CD14-positive monocyte (primary cell): ENCODE measurements at regions not wholly inside any gene's neighbourhood (a gene's known extent, or its start where the extent isn't known, plus 50 kb on each side); places are given as distances from the start of the nearest gene placed in this dataset.

Experiments
- DNase-seq, 3 donors: peaks; one replicate each; pipeline ENCODE4 v3.0.0-alpha.2; 2011 to 2022
- H2AFZ ChIP-seq: 2 replicates; pipeline ENCODE4 v1.6.0; 2012; ENCODE audit warnings: mild to moderate bottlenecking, low read depth, low read length, inconsistent platforms; ENCODE audit not compliant: insufficient read depth, poor library complexity, severe bottlenecking
- H3K27ac ChIP-seq, 2 donors: 1 replicate in 1 of 2; 2 replicates in 1 of 2; pipeline ENCODE4 v1.5.1; 2012 to 2013; ENCODE audit warnings: low read length in 2 of 2, control low read depth in 1 of 2, inconsistent platforms in 1 of 2, low read depth in 1 of 2, mild to moderate bottlenecking in 1 of 2
- H3K27me3 ChIP-seq, 2 donors: one replicate each; pipeline versions ENCODE4 v1.6.0 to v1.6.1; 2011 to 2013; ENCODE audit warnings: low read length in 2 of 2; ENCODE audit not compliant: control insufficient read depth in 2 of 2, insufficient read depth in 2 of 2
- H3K36me3 ChIP-seq, 2 donors: replicated peaks in 1 of 2; 1 replicate in 1 of 2; 2 replicates in 1 of 2; pipeline versions ENCODE4 v1.5.1 to v1.6.1; 2012 to 2013; ENCODE audit warnings: low read length in 2 of 2, control low read depth in 1 of 2, inconsistent platforms in 1 of 2, mild to moderate bottlenecking in 1 of 2; ENCODE audit not compliant: insufficient read depth in 2 of 2, control insufficient read depth in 1 of 2
- H3K4me1 ChIP-seq, 2 donors: 1 replicate in 1 of 2; 2 replicates in 1 of 2; pipeline versions ENCODE4 v1.5.1 to v1.6.1; 2012 to 2013; ENCODE audit warnings: low read length in 2 of 2, control low read depth in 1 of 2, inconsistent platforms in 1 of 2, mild to moderate bottlenecking in 1 of 2, moderate library complexity in 1 of 2; ENCODE audit not compliant: insufficient read depth in 2 of 2, control insufficient read depth in 1 of 2
- H3K4me2 ChIP-seq: replicated peaks from 2 replicates; pipeline ENCODE3; 2012; ENCODE audit warnings: low read length, moderate library complexity, mild to moderate bottlenecking; ENCODE audit not compliant: poor library complexity, severe bottlenecking; ENCODE audit errors: extremely low read depth
- H3K4me3 ChIP-seq, 3 experiments: fragments of 200-600 bp in 1 of 3; sonication (generic) in 1 of 3; replicated peaks in 1 of 3; 1 replicate in 2 of 3; 2 replicates in 1 of 3; pipeline ENCODE4 v1.5.1; 2011 to 2013; ENCODE audit warnings: low read length in 3 of 3, mild to moderate bottlenecking in 3 of 3, control low read depth in 2 of 3, low read depth in 2 of 3, inconsistent platforms in 1 of 3, moderate library complexity in 1 of 3
- H3K79me2 ChIP-seq: 2 replicates; pipeline ENCODE4 v1.6.0; 2012; ENCODE audit warnings: mild to moderate bottlenecking, control low read depth, inconsistent platforms, low read length, moderate library complexity; ENCODE audit not compliant: insufficient read depth
- H3K9ac ChIP-seq: 2 replicates; pipeline ENCODE4 v1.6.0; 2017; ENCODE audit warnings: low read length, mild to moderate bottlenecking; ENCODE audit not compliant: insufficient read depth, poor library complexity, severe bottlenecking
- H3K9me3 ChIP-seq, 2 donors: replicated peaks in 1 of 2; 1 replicate in 1 of 2; 2 replicates in 1 of 2; pipeline versions ENCODE4 v1.5.1 to v1.6.1; 2012 to 2013; ENCODE audit warnings: low read length in 2 of 2, control low read depth in 1 of 2; ENCODE audit not compliant: control insufficient read depth in 1 of 2, insufficient read depth in 1 of 2
- H4K20me1 ChIP-seq: 2 replicates; pipeline ENCODE4 v1.6.0; 2012; ENCODE audit warnings: mild to moderate bottlenecking, low read length, control low read depth, moderate library complexity; ENCODE audit not compliant: insufficient read depth
- H3K27ac Mint-ChIP-seq, 7 donors: one replicate each; pipeline ENCODE4 v1.8.0; 2020; ENCODE audit warnings: mild to moderate bottlenecking in 7 of 7, mixed read lengths in 7 of 7, moderate library complexity in 6 of 7, inconsistent platforms in 2 of 7
- H3K27me3 Mint-ChIP-seq, 3 donors: one replicate each; pipeline ENCODE4 v1.8.0; 2021 to 2022; ENCODE audit warnings: low read depth in 3 of 3, mild to moderate bottlenecking in 3 of 3, mixed read lengths in 3 of 3, moderate library complexity in 3 of 3, inconsistent platforms in 1 of 3
- H3K36me3 Mint-ChIP-seq, 2 donors: one replicate each; pipeline ENCODE4 v1.8.0; 2020; ENCODE audit warnings: mixed read lengths in 2 of 2, inconsistent platforms in 1 of 2, mild to moderate bottlenecking in 1 of 2
- H3K4me1 Mint-ChIP-seq: one replicate; pipeline ENCODE4 v1.8.0; 2020; ENCODE audit warnings: mild to moderate bottlenecking, mixed read lengths
- H3K4me3 Mint-ChIP-seq, 2 donors: one replicate each; pipeline ENCODE4 v1.8.0; 2020; ENCODE audit warnings: mild to moderate bottlenecking in 2 of 2, mixed read lengths in 2 of 2, moderate library complexity in 1 of 2
- H3K9me3 Mint-ChIP-seq, 7 donors: one replicate each; pipeline ENCODE4 v1.8.0; 2020 to 2022; ENCODE audit warnings: mixed read lengths in 7 of 7, mild to moderate bottlenecking in 6 of 7, moderate library complexity in 6 of 7, inconsistent platforms in 2 of 7
- WGBS: methylation state at CpG from one replicate; pipeline ENCODE4 v1.1.5; 2013; ENCODE audit warnings: missing lambda C conversion rate; ENCODE audit not compliant: insufficient coverage; 5-methylcytosine and 5-hydroxymethylcytosine counted together
- intact Hi-C, 2 donors: fragments of 100-400 bp; cut with micrococcal nuclease; formaldehyde crosslinking; loops; one replicate each; pipeline versions ENCODE4 v1.15.0 to v1.15.1; 2023
- TF ChIP-seq, protein P1 (sequence below): fragments of 200-600 bp; IDR thresholded peaks from one replicate; pipeline ENCODE4 v1.8.0; 2022; ENCODE audit warnings: antibody characterized with exemption, mild to moderate bottlenecking

GRCh38 chr1:188594542-188595235 lies 1765.9 kb downstream of the PLA2G4A start:
- Histone ChIP-seq H4K20me1 (no peaks in the 10 kb centered on the region), H3K36me3 (no peaks in the 10 kb centered on the region), H3K9ac (no peak overlapping the region), H3K4me1 (no peaks in the 10 kb centered on the region), H3K9me3 (no peaks in the 10 kb centered on the region), H3K4me3 (no peak overlapping the region), H3K79me2 (no peaks in the 10 kb centered on the region), H3K27ac (no peak overlapping the region), H3K27me3 (no peaks in the 10 kb centered on the region), H3K4me2 (no peak overlapping the region), H2AFZ (no peak overlapping the region)
- no peaks in the 10 kb centered on the region for H3K36me3 Mint-ChIP-seq
- H3K27me3 Mint-ChIP-seq: no peaks in the 10 kb centered on the region
- TF ChIP-seq, protein P1, sequence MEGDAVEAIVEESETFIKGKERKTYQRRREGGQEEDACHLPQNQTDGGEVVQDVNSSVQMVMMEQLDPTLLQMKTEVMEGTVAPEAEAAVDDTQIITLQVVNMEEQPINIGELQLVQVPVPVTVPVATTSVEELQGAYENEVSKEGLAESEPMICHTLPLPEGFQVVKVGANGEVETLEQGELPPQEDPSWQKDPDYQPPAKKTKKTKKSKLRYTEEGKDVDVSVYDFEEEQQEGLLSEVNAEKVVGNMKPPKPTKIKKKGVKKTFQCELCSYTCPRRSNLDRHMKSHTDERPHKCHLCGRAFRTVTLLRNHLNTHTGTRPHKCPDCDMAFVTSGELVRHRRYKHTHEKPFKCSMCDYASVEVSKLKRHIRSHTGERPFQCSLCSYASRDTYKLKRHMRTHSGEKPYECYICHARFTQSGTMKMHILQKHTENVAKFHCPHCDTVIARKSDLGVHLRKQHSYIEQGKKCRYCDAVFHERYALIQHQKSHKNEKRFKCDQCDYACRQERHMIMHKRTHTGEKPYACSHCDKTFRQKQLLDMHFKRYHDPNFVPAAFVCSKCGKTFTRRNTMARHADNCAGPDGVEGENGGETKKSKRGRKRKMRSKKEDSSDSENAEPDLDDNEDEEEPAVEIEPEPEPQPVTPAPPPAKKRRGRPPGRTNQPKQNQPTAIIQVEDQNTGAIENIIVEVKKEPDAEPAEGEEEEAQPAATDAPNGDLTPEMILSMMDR: no peak
- no peak for DNase-seq
- intact Hi-C loops: no loop called here
- H3K9me3 Mint-ChIP-seq: peaks cover 0 to 8% (median 0%) of the 10 kb centered on the region in 7 donors
- H3K27ac Mint-ChIP-seq: no peak overlapping the region
- no peaks in the 10 kb centered on the region for H3K4me1 Mint-ChIP-seq
- H3K4me3 Mint-ChIP-seq: no peak overlapping the region
- 80% methylated on average over 2 of the region's 5 CpGs for WGBS

GRCh38 chr1:188599313-188599712 lies 1770.6 kb downstream of the PLA2G4A start:
- no peaks in the 10 kb centered on the region for H3K9me3 ChIP-seq
- no peak overlapping the region for H3K27ac ChIP-seq
- DNase-seq: no peak
- H3K4me1 Mint-ChIP-seq: no peaks in the 10 kb centered on the region
- H4K20me1 ChIP-seq: no peaks in the 10 kb centered on the region
- intact Hi-C loops: no loop called here
- H3K9ac ChIP-seq: no peak overlapping the region
- H3K27me3 Mint-ChIP-seq: no peaks in the 10 kb centered on the region
- H2AFZ ChIP-seq: no peak overlapping the region
- peaks cover 0 to 3% (median 0%) of the 10 kb centered on the region in 7 donors for H3K9me3 Mint-ChIP-seq
- TF ChIP-seq, protein P1: no peak
- H3K27me3 ChIP-seq: no peaks in the 10 kb centered on the region
- no peaks in the 10 kb centered on the region for H3K4me1 ChIP-seq
- H3K27ac Mint-ChIP-seq: no peak overlapping the region
- no peak overlapping the region for H3K4me2 ChIP-seq
- no peak overlapping the region for H3K4me3 Mint-ChIP-seq
- no peak overlapping the region for H3K4me3 ChIP-seq
- no peaks in the 10 kb centered on the region for H3K36me3 ChIP-seq
- H3K36me3 Mint-ChIP-seq: no peaks in the 10 kb centered on the region
- no peaks in the 10 kb centered on the region for H3K79me2 ChIP-seq
- WGBS: no CpG with 5 or more reads among the region's 2 CpGs
